ENCODE measurements at regions not wholly inside any gene's neighbourhood (a gene's known extent, or its start where the extent isn't known, plus 50 kb on each side); places are given as distances from the start of the nearest gene placed in this dataset.

GRCh38 chr7:156459067-156459466 is 181.5 kb upstream of the RNF32 start:
- TF ChIP-seq, protein P1, sequence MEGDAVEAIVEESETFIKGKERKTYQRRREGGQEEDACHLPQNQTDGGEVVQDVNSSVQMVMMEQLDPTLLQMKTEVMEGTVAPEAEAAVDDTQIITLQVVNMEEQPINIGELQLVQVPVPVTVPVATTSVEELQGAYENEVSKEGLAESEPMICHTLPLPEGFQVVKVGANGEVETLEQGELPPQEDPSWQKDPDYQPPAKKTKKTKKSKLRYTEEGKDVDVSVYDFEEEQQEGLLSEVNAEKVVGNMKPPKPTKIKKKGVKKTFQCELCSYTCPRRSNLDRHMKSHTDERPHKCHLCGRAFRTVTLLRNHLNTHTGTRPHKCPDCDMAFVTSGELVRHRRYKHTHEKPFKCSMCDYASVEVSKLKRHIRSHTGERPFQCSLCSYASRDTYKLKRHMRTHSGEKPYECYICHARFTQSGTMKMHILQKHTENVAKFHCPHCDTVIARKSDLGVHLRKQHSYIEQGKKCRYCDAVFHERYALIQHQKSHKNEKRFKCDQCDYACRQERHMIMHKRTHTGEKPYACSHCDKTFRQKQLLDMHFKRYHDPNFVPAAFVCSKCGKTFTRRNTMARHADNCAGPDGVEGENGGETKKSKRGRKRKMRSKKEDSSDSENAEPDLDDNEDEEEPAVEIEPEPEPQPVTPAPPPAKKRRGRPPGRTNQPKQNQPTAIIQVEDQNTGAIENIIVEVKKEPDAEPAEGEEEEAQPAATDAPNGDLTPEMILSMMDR (IDR thresholded peaks at IDR 0.05): no peak
- TF ChIP-seq POLR2AphosphoS5 (IDR thresholded peaks at IDR 0.05): no peak

Measured in suprapubic skin (tissue), 3 donors.